ENCODE measurements at regions not wholly inside any gene's neighbourhood (a gene's known extent, or its start where the extent isn't known, plus 50 kb on each side); places are given as distances from the start of the nearest gene placed in this dataset.

DNA sequence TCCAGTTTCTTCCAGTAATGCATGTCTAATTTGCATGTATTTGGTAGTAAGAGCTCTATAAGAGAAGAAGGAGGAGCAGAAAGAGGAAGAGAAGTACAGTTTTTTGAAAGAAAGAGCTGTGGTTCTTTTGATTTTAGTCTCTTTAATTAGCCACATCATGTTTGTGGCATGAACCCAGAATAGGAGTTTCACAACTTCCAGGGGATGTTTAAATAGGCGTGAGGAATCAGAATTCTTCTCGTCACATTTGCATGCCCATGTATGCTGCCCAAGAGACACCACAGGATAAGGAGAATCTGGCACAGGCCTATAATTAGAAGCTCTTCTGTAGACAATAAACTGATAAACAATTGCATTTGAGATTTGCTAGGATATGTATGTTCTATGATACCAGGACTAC is 78.7 kb downstream of the GAS1 start:
- no peaks in the 10 kb centered on the region for H3K9me2 ChIP-seq (ENCODE audit: insufficient read depth)
- H3K27ac ChIP-seq: no peak overlapping the region
- no peaks in the 10 kb centered on the region for H3K4me1 ChIP-seq (replicated peaks; ENCODE audit: insufficient read depth)
- H4K20me1 ChIP-seq (ENCODE audit: insufficient read depth): no peaks in the 10 kb centered on the region
- CTCF ChIA-PET: no interaction called here
- no peak overlapping the region for H3K4me2 ChIP-seq
- H3K4me3 ChIP-seq: no peak overlapping the region
- H3K9me3 ChIP-seq (ENCODE audit: insufficient read depth, low read depth): no peaks in the 10 kb centered on the region
- no peaks in the 10 kb centered on the region for H3K36me3 ChIP-seq (ENCODE audit: low read depth)
- no peaks in the 10 kb centered on the region for H3K27me3 ChIP-seq (ENCODE audit: insufficient read depth, low read depth)
- no peaks in the 10 kb centered on the region for H3K79me2 ChIP-seq (ENCODE audit: low read depth)
- BruUV-seq (replicated peaks): no TSS peak
- no peaks in the 10 kb centered on the region for H3F3A ChIP-seq (ENCODE audit: insufficient read depth, low read depth)
- POLR2A ChIA-PET (ENCODE audit: unreplicated experiment): no interaction called here
- intact Hi-C loops (cut with micrococcal nuclease; ENCODE audit: unreplicated experiment): no loop called here
- DNase-seq: no peak
- TF ChIP-seq, protein P1, sequence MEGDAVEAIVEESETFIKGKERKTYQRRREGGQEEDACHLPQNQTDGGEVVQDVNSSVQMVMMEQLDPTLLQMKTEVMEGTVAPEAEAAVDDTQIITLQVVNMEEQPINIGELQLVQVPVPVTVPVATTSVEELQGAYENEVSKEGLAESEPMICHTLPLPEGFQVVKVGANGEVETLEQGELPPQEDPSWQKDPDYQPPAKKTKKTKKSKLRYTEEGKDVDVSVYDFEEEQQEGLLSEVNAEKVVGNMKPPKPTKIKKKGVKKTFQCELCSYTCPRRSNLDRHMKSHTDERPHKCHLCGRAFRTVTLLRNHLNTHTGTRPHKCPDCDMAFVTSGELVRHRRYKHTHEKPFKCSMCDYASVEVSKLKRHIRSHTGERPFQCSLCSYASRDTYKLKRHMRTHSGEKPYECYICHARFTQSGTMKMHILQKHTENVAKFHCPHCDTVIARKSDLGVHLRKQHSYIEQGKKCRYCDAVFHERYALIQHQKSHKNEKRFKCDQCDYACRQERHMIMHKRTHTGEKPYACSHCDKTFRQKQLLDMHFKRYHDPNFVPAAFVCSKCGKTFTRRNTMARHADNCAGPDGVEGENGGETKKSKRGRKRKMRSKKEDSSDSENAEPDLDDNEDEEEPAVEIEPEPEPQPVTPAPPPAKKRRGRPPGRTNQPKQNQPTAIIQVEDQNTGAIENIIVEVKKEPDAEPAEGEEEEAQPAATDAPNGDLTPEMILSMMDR (conservative IDR thresholded peaks at IDR 0.05): no peak
- TF ChIP-seq EZH2 (IDR thresholded peaks at IDR 0.05; ENCODE audit: low read depth): no peak
- no peak overlapping the region for H2AFZ ChIP-seq

DNA sequence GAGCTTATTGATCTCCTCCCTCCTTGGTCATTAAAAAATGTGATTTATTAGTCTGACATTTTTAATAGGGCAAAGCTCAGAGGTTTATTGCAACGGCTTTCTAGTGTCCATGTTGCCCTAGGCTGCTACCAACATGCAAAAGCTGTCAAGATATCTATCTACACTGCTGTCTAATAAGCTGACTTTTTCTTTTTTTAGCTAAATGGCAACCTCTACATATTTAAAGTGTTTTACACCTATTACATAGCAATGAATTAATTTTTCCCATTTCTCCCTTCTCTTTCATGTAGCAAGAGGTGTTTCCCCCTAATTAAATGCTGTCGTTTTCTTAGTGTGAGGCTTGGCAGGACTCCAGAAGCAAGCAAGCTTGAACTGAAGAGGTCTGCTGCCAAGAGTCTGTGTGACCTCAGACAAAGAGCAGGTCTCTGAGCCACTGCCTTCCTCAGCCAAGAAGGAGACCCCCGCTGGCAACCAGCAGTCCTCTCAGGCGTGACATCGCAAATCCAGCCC is 79.4 kb downstream of the GAS1 start:
- no peak overlapping the region for H2AFZ ChIP-seq
- no peaks in the 10 kb centered on the region for H4K20me1 ChIP-seq (ENCODE audit: insufficient read depth)
- H3K9me3 ChIP-seq (ENCODE audit: insufficient read depth, low read depth): no peaks in the 10 kb centered on the region
- TF ChIP-seq EZH2 (IDR thresholded peaks at IDR 0.05; ENCODE audit: low read depth): no peak
- TF ChIP-seq, protein P1 (conservative IDR thresholded peaks at IDR 0.05): no peak
- H3K27me3 ChIP-seq (ENCODE audit: insufficient read depth, low read depth): no peaks in the 10 kb centered on the region
- no peaks in the 10 kb centered on the region for H3F3A ChIP-seq (ENCODE audit: insufficient read depth, low read depth)
- POLR2A ChIA-PET (ENCODE audit: unreplicated experiment): no interaction called here
- H3K79me2 ChIP-seq (ENCODE audit: low read depth): no peaks in the 10 kb centered on the region
- no peak for DNase-seq
- H3K27ac ChIP-seq: no peak overlapping the region
- no peak overlapping the region for H3K4me2 ChIP-seq
- no peaks in the 10 kb centered on the region for H3K4me1 ChIP-seq (replicated peaks; ENCODE audit: insufficient read depth)
- H3K4me3 ChIP-seq: no peak overlapping the region
- CTCF ChIA-PET: no interaction called here
- no peaks in the 10 kb centered on the region for H3K36me3 ChIP-seq (ENCODE audit: low read depth)
- no TSS peak for BruUV-seq (replicated peaks)
- intact Hi-C loops (cut with micrococcal nuclease; ENCODE audit: unreplicated experiment): no loop called here
- no peaks in the 10 kb centered on the region for H3K9me2 ChIP-seq (ENCODE audit: insufficient read depth)

DNA sequence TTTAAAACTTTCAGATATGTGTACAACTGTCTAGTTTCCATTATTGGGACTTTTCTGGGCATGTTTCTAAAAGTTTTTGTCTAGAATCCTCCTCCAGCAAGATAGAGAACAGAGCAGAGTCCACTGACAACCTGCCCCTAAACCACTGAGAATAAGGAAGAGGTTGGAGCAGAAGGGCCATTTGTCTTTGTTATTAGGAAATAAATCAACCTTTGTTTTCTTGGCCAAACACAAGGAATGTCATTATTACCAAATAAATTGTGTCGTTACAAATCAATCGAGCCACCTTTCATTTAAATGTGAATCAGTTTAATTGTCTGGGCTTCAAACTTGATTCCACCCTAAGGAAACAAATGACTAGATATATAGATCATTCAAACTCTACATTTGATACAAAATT is 81.4 kb downstream of the GAS1 start:
- ChIA-PET CTCF (no interaction called here), POLR2A (ENCODE audit: unreplicated experiment) (no interaction called here)
- Histone ChIP-seq H3K36me3 (ENCODE audit: low read depth) (no peaks in the 10 kb centered on the region), H2AFZ (no peak overlapping the region), H4K20me1 (ENCODE audit: insufficient read depth) (no peaks in the 10 kb centered on the region), H3K4me2 (no peak overlapping the region), H3K4me3 (no peak overlapping the region), H3K9me3 (ENCODE audit: insufficient read depth, low read depth) (no peaks in the 10 kb centered on the region), H3K27ac (no peak overlapping the region), H3K9me2 (ENCODE audit: insufficient read depth) (no peaks in the 10 kb centered on the region), H3F3A (ENCODE audit: insufficient read depth, low read depth) (no peaks in the 10 kb centered on the region), H3K27me3 (ENCODE audit: insufficient read depth, low read depth) (no peaks in the 10 kb centered on the region), H3K4me1 (replicated peaks; ENCODE audit: insufficient read depth) (no peaks in the 10 kb centered on the region), H3K79me2 (ENCODE audit: low read depth) (no peaks in the 10 kb centered on the region)
- no peak for DNase-seq
- TF ChIP-seq EZH2 (IDR thresholded peaks at IDR 0.05; ENCODE audit: low read depth): no peak
- TF ChIP-seq, protein P1 (conservative IDR thresholded peaks at IDR 0.05): no peak
- no TSS peak for BruUV-seq (replicated peaks)
- intact Hi-C loops (cut with micrococcal nuclease; ENCODE audit: unreplicated experiment): no loop called here

Measured in PC-9 (cell line).